Caco-2 (cell line): ENCODE measurements at regions not wholly inside any gene's neighbourhood (a gene's known extent, or its start where the extent isn't known, plus 50 kb on each side); places are given as distances from the start of the nearest gene placed in this dataset.

Source experiments
- BruUV-seq: library from RNA; stranded (reverse); fragments of 400-500 nt; replicated peaks from 2 replicates; lab custom pipeline; 2021; lab: Mats Ljungman, UMichigan
- CTCF ChIA-PET: fragments of 300-600 bp; sonication (Branson Sonifier 250); formaldehyde crosslinking; loops from one replicate; lab custom pipeline; 2022; ENCODE audit warnings: antibody characterized with exemption; lab: Charles Lee
- POLR2A ChIA-PET: fragments of 300-600 bp; sonication (Branson Sonifier 250); formaldehyde crosslinking; loops from one replicate; lab custom pipeline; 2022; ENCODE audit warnings: antibody characterized with exemption; lab: Charles Lee
- DNase-seq, 2 experiments: peaks; one replicate each; pipeline versions ENCODE4 v3.0.0 to v3.0.0-alpha.2; 2020 to 2022
- H3K27me3 ChIP-seq: replicated peaks from 2 replicates; pipeline ENCODE4 v1.6.0; 2011; ENCODE audit warnings: low read length; ENCODE audit not compliant: control insufficient read depth, insufficient read depth
- H3K36me3 ChIP-seq: 2 replicates; pipeline ENCODE4 v1.5.1; 2011; ENCODE audit warnings: low read length; ENCODE audit not compliant: control insufficient read depth, insufficient read depth
- H3K4me1 ChIP-seq: fragments of 250-450 bp; sonication (Bioruptor Pico); 2 replicates; pipeline ENCODE4 v1.5.1; 2020; ENCODE audit warnings: mild to moderate bottlenecking
- H3K4me3 ChIP-seq: 2 replicates; pipeline ENCODE4 v1.5.1; 2011; ENCODE audit warnings: low read depth, mild to moderate bottlenecking, control low read depth, low read length
- H3K9me3 ChIP-seq: fragments of 250-450 bp; sonication (Bioruptor Pico); 2 replicates; pipeline ENCODE4 v1.5.1; 2020; ENCODE audit warnings: mild to moderate bottlenecking, moderate library complexity
- H3K27ac Mint-ChIP-seq: one replicate; pipeline ENCODE4 v1.8.0; 2022; ENCODE audit warnings: mixed read lengths; ENCODE audit not compliant: unreplicated experiment
- H3K27me3 Mint-ChIP-seq: one replicate; pipeline ENCODE4 v1.8.0; 2022; ENCODE audit warnings: mixed read lengths; ENCODE audit not compliant: insufficient read depth, unreplicated experiment
- H3K36me3 Mint-ChIP-seq: one replicate; pipeline ENCODE4 v1.8.0; 2022; ENCODE audit warnings: mild to moderate bottlenecking, mixed read lengths; ENCODE audit not compliant: insufficient read depth, unreplicated experiment
- H3K4me1 Mint-ChIP-seq: one replicate; pipeline ENCODE4 v1.8.0; 2022; ENCODE audit warnings: low read depth, mixed read lengths; ENCODE audit not compliant: unreplicated experiment
- H3K4me3 Mint-ChIP-seq: one replicate; pipeline ENCODE4 v1.8.0; 2022; ENCODE audit warnings: mild to moderate bottlenecking, moderate library complexity, mixed read lengths; ENCODE audit not compliant: unreplicated experiment
- H3K9me3 Mint-ChIP-seq: one replicate; pipeline ENCODE4 v1.8.0; 2022; ENCODE audit warnings: mixed read lengths; ENCODE audit not compliant: unreplicated experiment
- CTCF ChIP-seq, 2 experiments: fragments of 200-600 bp in 1 of 2; IDR thresholded peaks; 1 replicate in 1 of 2; 2 replicates in 1 of 2; pipeline versions ENCODE4 v1.5.1 to v1.8.0; 2011 to 2022; ENCODE audit warnings: antibody characterized with exemption in 1 of 2, control low read depth in 1 of 2, inconsistent platforms in 1 of 2, low read depth in 1 of 2, low read length in 1 of 2, mild to moderate bottlenecking in 1 of 2, moderate library complexity in 1 of 2; ENCODE audit not compliant: insufficient read depth in 1 of 2, severe bottlenecking in 1 of 2, unreplicated experiment in 1 of 2
- intact Hi-C: fragments of 100-400 bp; cut with micrococcal nuclease; formaldehyde crosslinking; loops from one replicate; pipeline ENCODE4 v1.10.0; 2022; ENCODE audit not compliant: unreplicated experiment

- H3K4me3 Mint-ChIP-seq = no peak overlapping the region
- Histone ChIP-seq H3K9me3 (no peaks in the 10 kb centered on the region), H3K4me3 (no peak overlapping the region), H3K27me3 (no peaks in the 10 kb centered on the region), H3K4me1 (no peaks in the 10 kb centered on the region), H3K36me3 (no peaks in the 10 kb centered on the region)
- intact Hi-C loops = no loop called here
- H3K27me3 Mint-ChIP-seq = peaks cover 6% of the 10 kb centered on the region
- no peaks in the 10 kb centered on the region for H3K36me3 Mint-ChIP-seq
- CTCF ChIA-PET = no interaction called here
- no TSS peak for BruUV-seq
- no peak overlapping the region for H3K27ac Mint-ChIP-seq
- no peak for DNase-seq
- POLR2A ChIA-PET = no interaction called here
- no peak for TF ChIP-seq CTCF (IDR thresholded peaks at IDR 0.05; ENCODE audit: insufficient read depth in 1 of 2, low read depth in 1 of 2, low read length in 1 of 2, severe bottlenecking in 1 of 2, unreplicated experiment in 1 of 2)
- H3K4me1 Mint-ChIP-seq = no peaks in the 10 kb centered on the region
- H3K9me3 Mint-ChIP-seq = no peaks in the 10 kb centered on the region
Measured at GRCh38 chr22:35170716-35171697, 86.3 kb upstream of the HMGXB4 start.

GRCh38 chr22:35172442-35172841 lies 84.9 kb upstream of the HMGXB4 start:
- no TSS peak for BruUV-seq
- Mint-ChIP-seq H3K4me3 (no peak overlapping the region), H3K4me1 (no peaks in the 10 kb centered on the region), H3K27me3 (peaks cover 6% of the 10 kb centered on the region), H3K27ac (no peak overlapping the region), H3K9me3 (no peaks in the 10 kb centered on the region), H3K36me3 (no peaks in the 10 kb centered on the region)
- Histone ChIP-seq H3K4me1 (no peaks in the 10 kb centered on the region), H3K9me3 (no peaks in the 10 kb centered on the region), H3K27me3 (no peaks in the 10 kb centered on the region), H3K4me3 (no peak overlapping the region), H3K36me3 (no peaks in the 10 kb centered on the region)
- TF ChIP-seq CTCF (IDR thresholded peaks at IDR 0.05; ENCODE audit: insufficient read depth in 1 of 2, low read depth in 1 of 2, low read length in 1 of 2, severe bottlenecking in 1 of 2, unreplicated experiment in 1 of 2) = no peak
- intact Hi-C loops = no loop called here
- ChIA-PET POLR2A (no interaction called here), CTCF (no interaction called here)
- DNase-seq = no peak

- no TSS peak for BruUV-seq
- TF ChIP-seq CTCF (IDR thresholded peaks at IDR 0.05; ENCODE audit: insufficient read depth in 1 of 2, low read depth in 1 of 2, low read length in 1 of 2, severe bottlenecking in 1 of 2, unreplicated experiment in 1 of 2) = no peak
- Histone ChIP-seq H3K9me3 (no peaks in the 10 kb centered on the region), H3K4me3 (no peak overlapping the region), H3K27me3 (no peaks in the 10 kb centered on the region), H3K36me3 (no peaks in the 10 kb centered on the region), H3K4me1 (no peaks in the 10 kb centered on the region)
- peaks cover 6% of the 10 kb centered on the region for H3K27me3 Mint-ChIP-seq
- no peak overlapping the region for H3K4me3 Mint-ChIP-seq
- no peaks in the 10 kb centered on the region for H3K4me1 Mint-ChIP-seq
- intact Hi-C loops = no loop called here
- no peak overlapping the region for H3K27ac Mint-ChIP-seq
- CTCF ChIA-PET = no interaction called here
- no peaks in the 10 kb centered on the region for H3K36me3 Mint-ChIP-seq
- POLR2A ChIA-PET = no interaction called here
- DNase-seq = no peak
- no peaks in the 10 kb centered on the region for H3K9me3 Mint-ChIP-seq
Measured at GRCh38 chr22:35173655-35174054, 83.6 kb upstream of the HMGXB4 start.
